ENCODE measurements at regions not wholly inside any gene's neighbourhood (a gene's known extent, or its start where the extent isn't known, plus 50 kb on each side); places are given as distances from the start of the nearest gene placed in this dataset.

GRCh38 chr16:60060731-60061130 lies 1326.6 kb upstream of the GOT2 start:
- Mint-ChIP-seq H3K27ac (no peak overlapping the region), H3K27me3 (no peaks in the 10 kb centered on the region), H3K36me3 (ENCODE audit: low read depth) (no peaks in the 10 kb centered on the region), H3K4me3 (no peak overlapping the region), H3K4me1 (no peaks in the 10 kb centered on the region), H3K9me3 (peaks cover 5% of the 10 kb centered on the region)
- ATAC-seq (ENCODE audit: low read depth) = no peak
- DNase-seq = no peak
- ChIA-PET CTCF (no interaction called here), POLR2A (no interaction called here)
- intact Hi-C loops (cut with micrococcal nuclease) = no loop called here
- TF ChIP-seq, protein P1, sequence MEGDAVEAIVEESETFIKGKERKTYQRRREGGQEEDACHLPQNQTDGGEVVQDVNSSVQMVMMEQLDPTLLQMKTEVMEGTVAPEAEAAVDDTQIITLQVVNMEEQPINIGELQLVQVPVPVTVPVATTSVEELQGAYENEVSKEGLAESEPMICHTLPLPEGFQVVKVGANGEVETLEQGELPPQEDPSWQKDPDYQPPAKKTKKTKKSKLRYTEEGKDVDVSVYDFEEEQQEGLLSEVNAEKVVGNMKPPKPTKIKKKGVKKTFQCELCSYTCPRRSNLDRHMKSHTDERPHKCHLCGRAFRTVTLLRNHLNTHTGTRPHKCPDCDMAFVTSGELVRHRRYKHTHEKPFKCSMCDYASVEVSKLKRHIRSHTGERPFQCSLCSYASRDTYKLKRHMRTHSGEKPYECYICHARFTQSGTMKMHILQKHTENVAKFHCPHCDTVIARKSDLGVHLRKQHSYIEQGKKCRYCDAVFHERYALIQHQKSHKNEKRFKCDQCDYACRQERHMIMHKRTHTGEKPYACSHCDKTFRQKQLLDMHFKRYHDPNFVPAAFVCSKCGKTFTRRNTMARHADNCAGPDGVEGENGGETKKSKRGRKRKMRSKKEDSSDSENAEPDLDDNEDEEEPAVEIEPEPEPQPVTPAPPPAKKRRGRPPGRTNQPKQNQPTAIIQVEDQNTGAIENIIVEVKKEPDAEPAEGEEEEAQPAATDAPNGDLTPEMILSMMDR (IDR thresholded peaks at IDR 0.05) = no peak

- intact Hi-C loops (cut with micrococcal nuclease) = no loop called here
- H3K36me3 Mint-ChIP-seq (ENCODE audit: low read depth) = no peaks in the 10 kb centered on the region
- ChIA-PET CTCF (no interaction called here), POLR2A (no interaction called here)
- H3K27me3 Mint-ChIP-seq = no peaks in the 10 kb centered on the region
- ATAC-seq (ENCODE audit: low read depth) (no peak), DNase-seq (no peak)
- TF ChIP-seq, protein P1 (IDR thresholded peaks at IDR 0.05) = no peak
- H3K27ac Mint-ChIP-seq = no peak overlapping the region
- no peaks in the 10 kb centered on the region for H3K4me1 Mint-ChIP-seq
- H3K4me3 Mint-ChIP-seq = no peak overlapping the region
- peaks cover 6% of the 10 kb centered on the region for H3K9me3 Mint-ChIP-seq
These were observed 1325.0 kb upstream of the GOT2 start for GRCh38 chr16:60059141-60059540.

DNA sequence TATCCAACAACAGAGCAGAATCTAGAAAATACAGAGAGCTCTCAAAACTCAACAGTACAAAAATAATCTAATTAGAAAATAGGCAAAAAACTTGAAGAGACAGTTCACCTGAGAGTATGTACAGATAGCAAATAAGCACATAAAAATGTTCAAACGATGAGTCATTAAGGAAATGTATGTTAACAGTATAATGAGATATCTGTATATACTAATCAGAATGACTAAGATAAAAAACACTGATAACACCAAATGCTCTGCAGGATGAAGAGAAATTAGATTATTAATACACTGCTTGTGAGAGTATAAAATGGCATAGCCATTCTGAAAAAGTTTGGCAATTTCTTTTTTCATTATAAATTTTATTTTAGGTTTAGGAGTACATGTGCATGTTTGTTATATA lies 1307.6 kb upstream of the GOT2 start:
- ChIA-PET CTCF (no interaction called here), POLR2A (no interaction called here)
- H3K27me3 Mint-ChIP-seq = no peaks in the 10 kb centered on the region

DNA sequence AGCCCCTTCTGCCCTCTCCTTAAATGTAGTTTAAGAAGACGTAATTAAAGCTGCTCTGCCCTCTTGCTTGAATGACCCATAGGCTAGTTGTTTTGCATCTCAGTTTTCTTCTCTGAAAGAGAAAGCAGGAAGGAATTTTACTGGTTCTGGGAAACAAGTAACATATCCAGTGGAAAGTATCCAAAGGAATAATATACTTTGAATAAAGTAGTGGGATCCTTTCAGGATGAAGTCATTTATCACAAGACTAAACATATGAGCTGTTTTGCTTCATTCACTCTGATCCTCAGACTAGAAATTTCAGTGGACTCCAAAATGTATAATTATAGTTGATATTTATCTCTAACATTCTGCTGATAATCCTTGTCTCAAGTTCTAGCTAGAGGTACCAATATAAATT lies 1297.6 kb upstream of the GOT2 start:
- ATAC-seq (ENCODE audit: low read depth) = no peak
- H3K36me3 Mint-ChIP-seq (ENCODE audit: low read depth) = no peaks in the 10 kb centered on the region
- CTCF ChIA-PET = no interaction called here
- POLR2A ChIA-PET = no interaction called here
- no peak overlapping the region for H3K27ac Mint-ChIP-seq
- H3K27me3 Mint-ChIP-seq = no peaks in the 10 kb centered on the region
- intact Hi-C loops (cut with micrococcal nuclease) = no loop called here
- peaks cover 16% of the 10 kb centered on the region for H3K9me3 Mint-ChIP-seq
- H3K4me1 Mint-ChIP-seq = no peaks in the 10 kb centered on the region
- TF ChIP-seq, protein P1 (IDR thresholded peaks at IDR 0.05) = no peak
- H3K4me3 Mint-ChIP-seq = no peak overlapping the region
- no peak for DNase-seq

More for the DNA sequence above, 1307.6 kb upstream of the GOT2 start:
- no peak overlapping the region for H3K27ac Mint-ChIP-seq
- no peaks in the 10 kb centered on the region for H3K4me1 Mint-ChIP-seq
- DNase-seq (no peak), ATAC-seq (ENCODE audit: low read depth) (no peak)
- TF ChIP-seq, protein P1 (IDR thresholded peaks at IDR 0.05) = no peak
- H3K36me3 Mint-ChIP-seq (ENCODE audit: low read depth) = no peaks in the 10 kb centered on the region
- H3K9me3 Mint-ChIP-seq = peaks cover 6% of the 10 kb centered on the region
- no peak overlapping the region for H3K4me3 Mint-ChIP-seq
- intact Hi-C loops (cut with micrococcal nuclease) = no loop called here

DNA sequence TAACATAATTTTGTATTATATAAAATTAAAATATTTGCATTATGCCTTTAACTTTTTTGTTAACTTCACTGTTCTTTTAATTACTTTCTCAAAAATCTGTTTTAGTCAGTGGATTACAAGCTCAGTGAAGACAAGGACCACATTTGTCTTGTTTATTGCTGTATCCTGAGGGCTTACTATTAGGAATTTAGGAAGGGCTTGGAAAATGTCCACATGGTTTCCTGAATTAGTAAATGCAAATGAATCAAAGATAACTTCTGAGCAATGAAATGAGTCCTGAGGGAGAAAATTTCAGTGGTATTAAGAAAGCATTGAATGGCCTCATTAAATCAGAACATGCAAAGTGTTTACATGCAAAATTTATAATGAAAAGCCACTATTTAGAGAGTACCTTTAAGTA lies 1293.2 kb upstream of the GOT2 start:
- H3K9me3 Mint-ChIP-seq = peaks cover 7% of the 10 kb centered on the region
- TF ChIP-seq, protein P1 (IDR thresholded peaks at IDR 0.05) = no peak
- ATAC-seq (ENCODE audit: low read depth) = no peak
- DNase-seq = no peak
- H3K27ac Mint-ChIP-seq = no peak overlapping the region
- intact Hi-C loops (cut with micrococcal nuclease) = no loop called here
- CTCF ChIA-PET = no interaction called here
- POLR2A ChIA-PET = no interaction called here
- no peaks in the 10 kb centered on the region for H3K4me1 Mint-ChIP-seq
- no peaks in the 10 kb centered on the region for H3K27me3 Mint-ChIP-seq
- H3K36me3 Mint-ChIP-seq (ENCODE audit: low read depth) = no peaks in the 10 kb centered on the region
- no peak overlapping the region for H3K4me3 Mint-ChIP-seq
